ENCODE measurements at regions not wholly inside any gene's neighbourhood (a gene's known extent, or its start where the extent isn't known, plus 50 kb on each side); places are given as distances from the start of the nearest gene placed in this dataset.

- TF ChIP-seq CTCF (conservative IDR thresholded peaks at IDR 0.05; ENCODE audit: low read depth, low read length) (no peak), RAD21 (IDR thresholded peaks at IDR 0.05; ENCODE audit: low read length) (no peak)
Observed at GRCh38 chr2:67124531-67124930, 272.6 kb upstream of the ETAA1 start.

Data from IMR-90 (cell line).